ENCODE measurements at regions not wholly inside any gene's neighbourhood (a gene's known extent, or its start where the extent isn't known, plus 50 kb on each side); places are given as distances from the start of the nearest gene placed in this dataset.

DNA sequence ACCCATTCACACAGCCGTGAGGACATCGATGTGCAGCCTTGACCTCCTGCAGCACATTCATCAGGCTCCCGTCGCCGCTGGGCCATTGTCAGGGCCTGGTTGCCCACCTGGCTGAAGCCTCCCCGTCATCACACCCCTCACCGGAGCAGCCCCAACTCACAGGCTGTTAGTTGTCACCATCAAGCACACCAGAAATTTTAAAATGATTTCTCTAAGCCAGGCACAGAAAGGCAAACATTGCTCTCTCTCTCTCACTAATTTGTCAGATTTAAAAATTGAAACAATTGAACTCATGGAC is 167.1 kb downstream of the RTP5 start:
- 78 to 84% methylated on average over 7 of the region's 7 CpGs for WGBS, 2 donors
- DNase-seq, result peak; percentile 26
- intact Hi-C loops (cut with DNase I), result no loop called here
- TF ChIP-seq, protein P1, sequence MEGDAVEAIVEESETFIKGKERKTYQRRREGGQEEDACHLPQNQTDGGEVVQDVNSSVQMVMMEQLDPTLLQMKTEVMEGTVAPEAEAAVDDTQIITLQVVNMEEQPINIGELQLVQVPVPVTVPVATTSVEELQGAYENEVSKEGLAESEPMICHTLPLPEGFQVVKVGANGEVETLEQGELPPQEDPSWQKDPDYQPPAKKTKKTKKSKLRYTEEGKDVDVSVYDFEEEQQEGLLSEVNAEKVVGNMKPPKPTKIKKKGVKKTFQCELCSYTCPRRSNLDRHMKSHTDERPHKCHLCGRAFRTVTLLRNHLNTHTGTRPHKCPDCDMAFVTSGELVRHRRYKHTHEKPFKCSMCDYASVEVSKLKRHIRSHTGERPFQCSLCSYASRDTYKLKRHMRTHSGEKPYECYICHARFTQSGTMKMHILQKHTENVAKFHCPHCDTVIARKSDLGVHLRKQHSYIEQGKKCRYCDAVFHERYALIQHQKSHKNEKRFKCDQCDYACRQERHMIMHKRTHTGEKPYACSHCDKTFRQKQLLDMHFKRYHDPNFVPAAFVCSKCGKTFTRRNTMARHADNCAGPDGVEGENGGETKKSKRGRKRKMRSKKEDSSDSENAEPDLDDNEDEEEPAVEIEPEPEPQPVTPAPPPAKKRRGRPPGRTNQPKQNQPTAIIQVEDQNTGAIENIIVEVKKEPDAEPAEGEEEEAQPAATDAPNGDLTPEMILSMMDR (IDR thresholded peaks at IDR 0.05), result no peak
- TF ChIP-seq POLR2AphosphoS5 (IDR thresholded peaks at IDR 0.05) (no peak), EP300 (IDR thresholded peaks at IDR 0.05) (no peak), POLR2A (IDR thresholded peaks at IDR 0.05) (no peak)
- Histone ChIP-seq H3K27ac (no peak overlapping the region), H3K9me3 (no peaks in the 10 kb centered on the region), H3K4me1 (no peaks in the 10 kb centered on the region), H3K27me3 (peaks cover 2 to 33% (median 5%) of the 10 kb centered on the region in 3 donors), H3K4me3 (no peak overlapping the region), H3K36me3 (no peaks in the 10 kb centered on the region)

DNA sequence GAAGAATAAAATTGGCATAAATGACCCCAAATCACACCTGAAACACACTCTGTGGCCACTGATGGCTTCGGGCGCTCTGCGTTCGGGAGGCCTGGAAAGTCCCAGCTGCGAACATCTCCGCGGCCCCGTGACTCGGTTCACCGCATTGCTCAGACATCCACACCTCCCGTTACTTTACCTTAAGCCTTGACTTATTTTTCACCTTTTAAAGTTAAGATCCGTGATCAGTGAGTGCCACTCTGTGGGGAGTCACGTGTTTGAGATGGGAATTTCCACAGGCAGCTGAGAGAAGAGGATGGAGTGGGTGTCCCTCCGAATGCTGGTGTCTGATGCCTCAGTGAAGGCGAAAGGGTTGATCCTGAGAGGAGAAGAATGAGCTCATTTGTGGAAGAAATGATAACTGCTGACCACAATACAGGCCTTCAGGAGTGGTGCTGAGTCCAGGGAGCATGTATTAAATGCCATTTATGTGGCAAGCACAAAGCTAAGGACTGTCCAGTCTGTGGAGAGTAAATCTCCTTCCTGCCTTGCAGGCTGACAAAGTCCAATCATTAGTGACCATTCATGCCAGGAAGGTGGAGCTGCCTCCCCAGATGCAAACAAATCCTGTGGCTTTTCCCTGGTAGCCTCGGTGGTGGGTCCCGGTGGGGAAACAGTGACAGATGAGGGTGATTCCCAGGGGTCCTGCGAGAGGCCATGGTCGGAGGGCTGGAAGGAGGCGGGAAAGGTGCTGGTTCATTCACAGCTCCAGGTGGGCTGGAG is 168.8 kb downstream of the RTP5 start:
- Histone ChIP-seq H3K27ac (no peak overlapping the region), H3K9me3 (no peaks in the 10 kb centered on the region), H3K36me3 (no peaks in the 10 kb centered on the region), H3K4me3 (no peak overlapping the region), H3K27me3 (peaks cover 2 to 42% (median 11%) of the 10 kb centered on the region in 3 donors), H3K4me1 (no peaks in the 10 kb centered on the region)
- no peak for TF ChIP-seq EP300 (IDR thresholded peaks at IDR 0.05)
- no peak for TF ChIP-seq POLR2AphosphoS5 (IDR thresholded peaks at IDR 0.05)
- TF ChIP-seq POLR2A (IDR thresholded peaks at IDR 0.05), result no peak
- TF ChIP-seq, protein P1 (IDR thresholded peaks at IDR 0.05), result no peak
- WGBS, 2 donors, result 83 to 88% methylated on average over 20 of the region's 20 CpGs
- DNase-seq, result peak; percentile 21
- intact Hi-C loops (cut with DNase I), result no loop called here

GRCh38 chr2:242038928-242039341 is 169.4 kb downstream of the RTP5 start:
- TF ChIP-seq, protein P1 (IDR thresholded peaks at IDR 0.05), result no peak
- TF ChIP-seq POLR2AphosphoS5 (IDR thresholded peaks at IDR 0.05), result no peak
- no peak for TF ChIP-seq EP300 (IDR thresholded peaks at IDR 0.05)
- no peak for TF ChIP-seq POLR2A (IDR thresholded peaks at IDR 0.05)
- peaks cover 2 to 46% (median 15%) of the 10 kb centered on the region in 3 donors for H3K27me3 ChIP-seq
- no peaks in the 10 kb centered on the region for H3K4me1 ChIP-seq
- H3K4me3 ChIP-seq, result no peak overlapping the region
- H3K27ac ChIP-seq, result no peak overlapping the region
- WGBS, 2 donors, result 71 to 73% methylated on average over 13 of the region's 13 CpGs
- H3K9me3 ChIP-seq, result no peaks in the 10 kb centered on the region
- no peak for DNase-seq
- intact Hi-C loops (cut with DNase I), result no loop called here
- H3K36me3 ChIP-seq, result no peaks in the 10 kb centered on the region

DNA sequence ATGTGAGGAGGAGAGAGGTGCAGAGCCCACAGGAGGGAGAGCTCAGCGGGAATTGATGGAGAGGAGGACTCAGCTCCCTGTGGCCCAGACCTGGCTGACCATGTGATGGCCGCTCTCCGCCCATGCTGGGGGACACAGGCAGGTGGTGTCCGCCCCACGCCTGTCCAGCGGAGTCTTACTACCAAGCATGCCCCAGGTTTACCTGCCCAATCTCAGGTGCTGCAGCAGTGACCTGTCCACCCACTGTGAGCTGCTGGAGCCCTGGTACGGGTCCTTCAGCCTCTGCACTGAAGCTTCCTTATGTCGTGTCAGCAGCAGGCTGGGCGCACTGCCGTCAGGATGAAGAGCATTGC is 170.8 kb downstream of the RTP5 start:
- WGBS, 2 donors, result 85 to 91% methylated on average over 10 of the region's 10 CpGs
- intact Hi-C loops (cut with DNase I), result no loop called here
- H3K27ac ChIP-seq, result no peak overlapping the region
- no peak overlapping the region for H3K4me3 ChIP-seq
- no peaks in the 10 kb centered on the region for H3K4me1 ChIP-seq
- no peaks in the 10 kb centered on the region for H3K9me3 ChIP-seq
- no peak for DNase-seq
- H3K36me3 ChIP-seq, result no peaks in the 10 kb centered on the region
- TF ChIP-seq, protein P1 (IDR thresholded peaks at IDR 0.05), result no peak
- no peak for TF ChIP-seq POLR2A (IDR thresholded peaks at IDR 0.05)
- TF ChIP-seq POLR2AphosphoS5 (IDR thresholded peaks at IDR 0.05), result no peak
- TF ChIP-seq EP300 (IDR thresholded peaks at IDR 0.05), result no peak
- peaks cover 9 to 59% (median 18%) of the 10 kb centered on the region in 3 donors for H3K27me3 ChIP-seq

DNA sequence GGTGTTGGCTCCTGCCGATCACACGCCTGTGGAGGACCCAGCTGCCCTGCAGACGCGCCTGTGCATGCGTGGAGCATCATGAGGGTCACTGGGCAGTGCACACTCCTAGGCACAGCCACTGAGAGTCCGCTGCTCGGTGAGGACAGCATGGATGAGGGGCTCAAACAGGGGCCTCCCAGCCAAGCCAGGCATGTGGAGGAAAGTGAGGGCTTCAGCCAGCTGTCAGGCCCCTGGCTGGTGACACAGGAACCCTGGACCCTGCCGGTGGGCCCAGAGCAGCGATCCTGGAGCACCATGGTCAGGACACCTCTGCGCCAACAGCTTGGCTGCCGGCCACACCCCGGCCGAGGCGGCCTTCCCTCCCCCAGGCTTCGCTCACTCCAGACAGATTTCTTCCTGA is 171.2 kb downstream of the RTP5 start:
- Histone ChIP-seq H3K4me3 (no peak overlapping the region), H3K27me3 (peaks cover 9 to 61% (median 18%) of the 10 kb centered on the region in 3 donors), H3K27ac (no peak overlapping the region), H3K9me3 (no peaks in the 10 kb centered on the region), H3K4me1 (no peaks in the 10 kb centered on the region), H3K36me3 (no peaks in the 10 kb centered on the region)
- intact Hi-C loops (cut with DNase I), result no loop called here
- DNase-seq, result peak; percentile 43
- TF ChIP-seq POLR2AphosphoS5 (IDR thresholded peaks at IDR 0.05) (no peak), POLR2A (IDR thresholded peaks at IDR 0.05) (no peak), EP300 (IDR thresholded peaks at IDR 0.05) (no peak)
- TF ChIP-seq, protein P1 (IDR thresholded peaks at IDR 0.05), result no peak
- 85 to 87% methylated on average over 15 of the region's 15 CpGs for WGBS, 2 donors
